GM19035 (cell line): ENCODE measurements at regions not wholly inside any gene's neighbourhood (a gene's known extent, or its start where the extent isn't known, plus 50 kb on each side); places are given as distances from the start of the nearest gene placed in this dataset.
"Not testable (repeated sequence)": the region's sequence is repeated elsewhere in the genome, so short reads cannot be mapped to it uniquely, and the experiment has no call there.

Experiments
- ATAC-seq: cut with Tn5 transposase; IDR thresholded peaks from one replicate; pipeline ENCODE4 v1.9.1; 2021; ENCODE audit not compliant: unreplicated experiment

GRCh38 chr2:23029111-23029510, 355.9 kb upstream of the KLHL29 start:
- no peak for ATAC-seq

- ATAC-seq = no peak
These were observed 355.0 kb upstream of the KLHL29 start for GRCh38 chr2:23029951-23030350.

GRCh38 chr2:23034996-23035395, 350.0 kb upstream of the KLHL29 start:
- no peak for ATAC-seq

DNA sequence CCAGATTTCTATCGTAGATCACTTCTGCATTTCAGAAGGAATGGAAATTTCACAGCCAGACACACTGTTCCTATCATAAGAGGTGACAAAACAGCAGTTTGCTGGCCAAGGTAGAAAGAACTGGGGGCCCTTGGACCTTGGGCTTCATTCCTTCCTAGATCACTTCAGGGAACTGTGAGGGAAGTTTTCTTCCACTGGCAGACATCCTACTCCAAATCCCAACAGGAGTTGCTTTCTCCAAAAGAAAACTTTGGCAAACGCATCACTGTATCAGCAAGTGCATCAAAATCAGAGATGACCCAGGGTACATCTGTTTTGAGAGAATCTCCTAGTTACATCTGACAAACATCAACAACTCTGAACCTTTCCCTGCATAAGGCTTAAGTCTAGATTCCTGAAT, 348.4 kb upstream of the KLHL29 start:
- no peak for ATAC-seq

DNA sequence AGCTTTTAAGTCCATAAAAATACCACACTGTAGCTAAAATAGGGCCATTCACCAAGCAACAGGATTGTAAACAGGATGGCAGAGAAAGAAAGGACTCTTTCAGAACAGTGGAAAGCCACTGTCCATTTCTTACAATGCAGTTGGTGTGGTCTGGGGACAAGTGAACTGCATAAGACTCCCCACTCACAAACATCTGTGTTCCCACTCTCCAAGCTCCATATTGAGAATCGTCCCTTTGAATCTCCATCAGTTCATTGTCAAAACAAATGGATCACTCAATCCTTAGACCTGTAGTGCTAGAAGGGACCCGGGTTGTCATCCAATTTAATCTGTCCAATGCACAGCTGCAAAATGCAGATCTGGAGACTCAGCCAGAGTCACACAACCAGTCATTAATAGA, 347.4 kb upstream of the KLHL29 start:
- no peak for ATAC-seq

GRCh38 chr2:23041443-23041842, 343.5 kb upstream of the KLHL29 start:
- ATAC-seq = no peak

DNA sequence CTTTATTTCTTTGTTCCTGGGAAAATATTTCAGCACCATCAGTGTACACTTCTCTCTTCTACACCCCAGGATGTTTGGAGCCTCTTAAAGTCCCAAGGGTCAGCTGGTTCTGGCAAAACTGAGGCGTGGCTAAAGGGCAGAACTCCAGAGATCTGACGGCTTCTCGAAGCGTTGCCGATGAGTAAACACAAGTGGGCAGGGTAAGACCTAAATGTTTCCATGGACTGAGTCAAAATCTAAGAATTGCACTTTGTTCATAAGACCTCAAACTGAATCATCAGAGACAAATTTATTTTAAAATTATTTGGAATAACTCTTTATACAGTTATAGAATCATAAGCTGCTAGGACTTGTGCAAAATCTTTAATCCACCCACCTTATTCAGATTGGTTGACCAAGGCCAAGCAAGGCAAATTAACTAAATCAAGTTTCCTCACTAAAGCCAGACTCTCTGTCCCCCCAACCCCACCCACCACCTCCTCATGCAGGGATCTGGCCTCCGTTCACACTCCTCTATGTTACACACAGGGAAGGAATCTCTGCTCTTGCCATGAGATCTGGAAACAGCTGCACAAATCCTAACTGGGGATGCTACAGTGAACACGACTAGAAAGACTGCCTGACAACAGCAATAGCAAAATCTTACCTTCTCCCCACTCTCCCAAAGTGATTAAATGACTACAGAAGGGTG, 342.6 kb upstream of the KLHL29 start:
- no peak for ATAC-seq

DNA sequence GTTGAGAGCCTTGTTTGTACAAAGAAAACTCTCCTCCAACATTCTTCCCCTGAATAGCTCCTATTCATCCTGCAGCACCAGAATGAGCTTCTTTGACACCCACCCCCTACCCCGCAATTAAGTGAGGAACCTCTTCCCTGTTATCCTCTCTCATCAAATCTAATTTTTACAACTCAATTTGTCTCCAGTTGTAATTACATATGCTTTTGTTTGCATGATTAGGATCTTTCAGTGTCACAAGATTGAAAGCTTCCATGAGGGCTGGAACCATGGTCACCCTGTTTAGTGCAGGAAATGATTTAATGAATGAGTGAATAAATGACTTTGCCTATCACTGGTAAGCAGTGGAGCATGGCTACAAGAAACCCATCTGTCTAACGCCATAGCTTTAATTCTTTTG, 334.6 kb upstream of the KLHL29 start:
- no peak for ATAC-seq

DNA sequence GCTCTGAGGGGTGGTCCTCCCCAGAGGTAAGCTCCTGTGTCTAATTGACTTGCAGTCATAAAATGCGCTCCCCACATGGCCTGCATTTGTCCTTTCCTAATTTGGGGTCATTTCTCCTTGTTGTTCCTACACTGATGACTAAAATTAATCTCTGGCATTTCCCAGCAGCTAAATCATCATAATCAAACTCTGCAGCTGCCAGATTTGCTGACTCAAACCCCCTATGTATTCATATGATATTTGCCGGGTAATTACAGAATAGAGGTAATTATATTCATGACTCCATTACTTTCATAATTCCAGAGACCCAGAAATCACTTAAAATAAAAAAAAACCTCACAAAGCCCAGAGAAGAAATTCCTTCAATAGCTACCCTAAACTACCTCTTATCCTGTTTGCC, 331.4 kb upstream of the KLHL29 start:
- ATAC-seq = no peak

- ATAC-seq = no peak
These were observed 329.7 kb upstream of the KLHL29 start for GRCh38 chr2:23055251-23055650.

GRCh38 chr2:23056846-23057245, 328.1 kb upstream of the KLHL29 start:
- not testable (repeated sequence) for ATAC-seq

- ATAC-seq = no peak
These were observed 326.5 kb upstream of the KLHL29 start for GRCh38 chr2:23058435-23058834.

DNA sequence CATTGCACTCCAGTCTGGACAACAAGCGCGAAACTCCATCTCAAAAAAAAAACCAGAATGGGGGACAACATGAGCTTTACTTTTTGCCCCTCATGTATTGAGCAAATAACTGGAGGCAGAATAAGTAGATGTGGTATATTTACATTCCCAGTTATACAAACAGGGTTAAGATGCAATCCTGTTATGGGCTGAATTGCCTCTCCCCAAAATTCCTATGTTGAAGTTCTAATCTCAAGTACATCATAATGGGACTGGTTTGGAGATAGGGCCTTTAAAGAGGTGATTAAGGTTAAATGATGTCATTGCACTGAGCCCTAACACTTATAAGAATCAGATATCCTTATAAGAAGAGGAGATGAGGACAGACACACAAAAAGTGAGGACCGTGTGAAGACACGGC, 319.8 kb upstream of the KLHL29 start:
- ATAC-seq = no peak

DNA sequence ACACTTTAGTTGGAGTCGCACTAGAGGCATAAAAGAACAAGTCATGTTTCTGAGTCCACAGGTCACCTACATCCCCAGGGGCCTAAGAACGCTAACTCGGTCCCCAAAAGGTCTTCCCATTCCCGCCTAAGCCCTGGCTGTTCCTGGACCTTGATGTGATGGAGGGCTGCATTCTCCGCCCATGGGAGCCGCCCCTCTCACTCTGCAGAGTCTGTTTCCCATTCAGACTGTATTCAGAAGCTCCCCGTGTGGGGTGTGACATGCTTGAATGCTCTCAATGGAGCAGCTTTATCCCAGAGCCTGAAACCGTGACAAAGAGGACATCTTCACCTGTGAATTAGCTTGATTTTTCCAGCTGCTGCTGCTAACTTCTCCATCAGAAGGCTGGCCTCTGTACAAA, 319.0 kb upstream of the KLHL29 start:
- ATAC-seq = no peak

DNA sequence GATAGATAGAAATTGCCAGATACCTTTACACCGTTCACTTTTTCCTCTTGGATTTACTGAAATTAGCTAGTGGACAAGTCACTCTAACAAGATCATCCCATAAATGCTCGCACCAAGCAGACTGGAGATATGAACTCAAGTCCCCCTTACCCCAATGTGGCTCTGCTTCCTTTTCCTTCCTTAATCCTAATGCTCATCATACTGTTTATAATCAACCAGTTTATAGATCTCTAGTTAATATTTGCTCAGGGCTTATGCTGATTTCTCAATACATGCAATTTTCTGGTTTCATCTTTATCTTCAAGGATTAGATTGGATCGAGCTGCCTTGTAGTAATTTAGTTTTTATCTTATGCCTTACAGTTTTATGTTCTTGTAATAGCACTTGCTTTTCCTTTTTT, 318.3 kb upstream of the KLHL29 start:
- ATAC-seq = no peak

DNA sequence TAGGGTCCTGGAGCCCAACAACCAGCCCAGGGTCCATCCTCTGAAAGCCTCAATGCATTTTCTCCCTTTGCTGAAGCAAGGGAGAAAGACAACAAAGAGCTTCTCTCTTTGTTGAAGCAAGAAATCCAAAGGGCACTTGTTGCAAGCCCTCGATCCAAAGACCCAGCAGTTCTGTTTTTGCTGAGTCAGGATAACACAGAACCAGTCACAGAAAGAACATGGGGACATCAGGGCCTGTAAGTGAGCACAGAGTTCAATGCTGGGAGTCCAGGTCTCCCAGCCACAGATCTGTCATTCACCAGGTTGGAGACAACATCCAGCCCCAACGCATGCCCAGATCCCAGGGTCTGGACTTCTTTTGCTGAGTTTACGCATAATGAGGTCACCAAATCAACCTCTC, 315.8 kb upstream of the KLHL29 start:
- no peak for ATAC-seq

DNA sequence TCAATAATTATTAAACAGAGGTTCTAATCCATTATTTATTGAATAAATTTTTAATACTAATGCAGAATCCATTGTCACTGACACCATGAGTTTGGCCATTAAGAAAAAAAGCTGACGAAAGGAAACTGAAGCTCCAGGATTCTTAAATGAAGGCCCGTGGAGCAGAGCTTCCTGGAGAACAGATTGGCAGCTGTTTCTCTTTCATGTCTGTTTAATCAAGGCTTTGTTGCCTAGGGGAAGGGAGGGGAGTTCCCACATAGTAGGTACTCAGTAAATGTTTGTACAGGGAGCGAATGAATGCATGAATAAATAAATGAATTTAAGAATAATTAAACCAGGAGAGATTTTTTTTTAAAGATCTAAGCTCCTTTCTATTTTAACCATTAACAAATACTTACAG, 315.1 kb upstream of the KLHL29 start:
- ATAC-seq = no peak

DNA sequence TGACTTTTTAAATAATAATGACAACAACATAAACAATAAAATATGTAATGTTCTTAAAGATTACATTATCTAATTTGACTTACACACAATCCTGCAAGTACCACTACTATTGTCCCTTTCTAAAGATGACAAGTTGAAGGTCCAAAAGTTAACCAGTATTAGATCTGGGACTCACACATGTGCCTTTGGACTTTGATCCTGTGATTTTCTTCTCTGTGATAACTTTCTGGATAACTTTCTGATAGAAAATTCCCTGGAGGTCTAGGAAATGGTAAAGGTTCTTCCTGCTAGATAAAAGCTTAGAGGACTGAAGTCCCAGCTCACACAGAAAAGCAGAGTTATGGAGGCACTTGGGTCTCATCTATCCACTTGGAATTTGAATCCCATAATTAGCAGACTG, 311.9 kb upstream of the KLHL29 start:
- ATAC-seq = no peak

- no peak for ATAC-seq
These were observed 311.3 kb upstream of the KLHL29 start for GRCh38 chr2:23073671-23074070.

DNA sequence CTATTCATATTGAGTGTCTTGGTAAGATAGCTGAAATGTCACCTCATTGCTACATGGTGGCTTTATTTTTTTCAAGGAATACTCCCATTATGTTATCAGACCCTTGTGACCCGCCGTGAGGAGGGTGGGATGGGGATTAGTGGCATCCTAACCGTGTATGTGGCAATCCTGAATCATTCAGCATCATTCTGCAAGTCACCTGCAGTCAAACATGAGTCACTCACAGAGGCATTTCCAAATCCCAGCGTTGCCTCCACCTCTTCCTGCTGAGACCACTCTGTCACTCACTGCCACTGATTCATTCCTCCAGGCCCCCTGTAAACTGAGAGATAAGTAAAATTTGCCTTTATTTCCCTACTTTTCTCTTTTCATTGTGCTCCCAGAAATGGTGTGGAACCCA, 307.4 kb upstream of the KLHL29 start:
- no peak for ATAC-seq

GRCh38 chr2:23078784-23079434, 306.1 kb upstream of the KLHL29 start:
- no peak for ATAC-seq

GRCh38 chr2:23083966-23084365, 301.0 kb upstream of the KLHL29 start:
- no peak for ATAC-seq

DNA sequence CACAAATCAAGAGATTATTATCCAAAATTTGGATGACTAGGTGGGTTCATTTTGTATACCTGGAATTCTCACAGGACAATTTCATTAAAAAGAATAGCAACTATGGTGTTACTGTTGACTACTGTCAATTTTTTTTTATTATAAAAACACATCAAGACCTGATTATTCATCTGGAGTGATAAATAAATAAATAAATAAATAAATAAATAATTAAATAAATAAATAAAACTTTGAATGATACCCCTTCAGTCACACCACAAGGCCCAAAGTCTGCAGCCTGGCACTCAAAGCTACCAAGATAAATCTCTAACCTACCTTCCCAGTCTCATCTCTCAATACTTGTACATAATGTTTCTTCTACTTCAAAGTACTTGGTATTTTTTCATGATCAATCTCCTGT, 294.0 kb upstream of the KLHL29 start:
- no peak for ATAC-seq
